HG03095 (cell line): ENCODE measurements at regions not wholly inside any gene's neighbourhood (a gene's known extent, or its start where the extent isn't known, plus 50 kb on each side); places are given as distances from the start of the nearest gene placed in this dataset.

ENCODE experiments used
- ATAC-seq: cut with Tn5 transposase; IDR thresholded peaks from one replicate; pipeline ENCODE4 v1.9.1; 2021; ENCODE audit warnings: moderate library complexity; ENCODE audit not compliant: unreplicated experiment

GRCh38 chrX:39740078-39740477 lies 357.7 kb downstream of the BCOR start:
- ATAC-seq = no peak

DNA sequence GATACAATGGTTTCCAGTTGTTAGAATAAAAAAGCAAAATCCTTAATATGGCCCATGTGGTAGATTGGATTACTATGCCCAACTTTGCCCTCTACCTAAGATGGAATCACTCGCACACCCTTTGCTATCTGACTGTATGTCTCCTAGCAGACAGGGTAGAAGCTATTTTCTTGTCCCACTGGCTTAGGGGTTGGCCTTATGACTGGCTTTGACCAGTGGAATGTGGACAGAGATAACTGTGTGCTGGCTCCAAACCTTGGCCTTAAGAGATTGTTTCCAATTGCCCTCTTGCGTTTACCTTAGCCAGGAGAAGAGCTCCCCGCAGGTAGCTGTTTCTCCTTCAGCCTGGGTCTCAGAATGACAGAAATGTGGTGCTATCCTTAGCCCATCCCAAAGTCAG lies 355.9 kb downstream of the BCOR start:
- ATAC-seq = no peak

DNA sequence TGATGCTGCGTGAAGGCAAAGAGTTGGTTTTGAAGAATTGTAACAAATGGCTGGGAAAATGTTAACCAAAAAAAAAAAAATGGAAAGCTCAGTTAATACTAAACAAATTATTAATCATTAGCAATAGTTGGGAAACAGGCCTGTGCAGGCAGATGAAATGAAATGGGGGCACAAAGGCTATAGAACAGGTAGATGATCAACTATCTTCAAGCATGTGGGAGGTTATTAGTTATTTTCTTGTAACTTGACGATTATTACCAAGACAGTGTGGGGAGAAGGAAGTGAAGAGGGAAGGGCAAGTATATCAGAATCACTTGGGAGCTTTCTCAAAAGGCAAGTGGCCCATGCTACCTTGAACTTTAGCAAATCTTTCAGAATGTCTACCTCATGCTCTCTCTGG lies 351.9 kb downstream of the BCOR start:
- ATAC-seq = no peak

GRCh38 chrX:39749135-39749534 lies 348.6 kb downstream of the BCOR start:
- ATAC-seq = no peak

DNA sequence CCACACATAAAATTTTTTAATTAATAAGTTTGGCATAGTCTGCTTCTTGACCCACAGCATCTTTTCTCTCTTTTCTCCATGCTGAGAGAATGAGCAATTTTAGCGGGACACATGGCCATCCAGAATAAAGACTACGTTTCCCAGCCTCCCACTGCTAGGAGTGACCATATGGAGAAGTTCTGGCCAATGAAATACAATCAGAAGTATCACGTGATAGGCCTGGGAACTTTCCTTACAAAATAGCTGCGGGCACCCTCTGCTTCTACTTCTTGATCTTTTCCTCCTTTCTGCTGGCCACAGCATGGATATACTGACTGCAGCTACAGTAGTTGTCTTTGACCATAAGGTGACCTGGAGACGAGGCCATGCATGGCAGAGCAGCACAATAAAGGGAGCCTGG lies 348.0 kb downstream of the BCOR start:
- no peak for ATAC-seq

DNA sequence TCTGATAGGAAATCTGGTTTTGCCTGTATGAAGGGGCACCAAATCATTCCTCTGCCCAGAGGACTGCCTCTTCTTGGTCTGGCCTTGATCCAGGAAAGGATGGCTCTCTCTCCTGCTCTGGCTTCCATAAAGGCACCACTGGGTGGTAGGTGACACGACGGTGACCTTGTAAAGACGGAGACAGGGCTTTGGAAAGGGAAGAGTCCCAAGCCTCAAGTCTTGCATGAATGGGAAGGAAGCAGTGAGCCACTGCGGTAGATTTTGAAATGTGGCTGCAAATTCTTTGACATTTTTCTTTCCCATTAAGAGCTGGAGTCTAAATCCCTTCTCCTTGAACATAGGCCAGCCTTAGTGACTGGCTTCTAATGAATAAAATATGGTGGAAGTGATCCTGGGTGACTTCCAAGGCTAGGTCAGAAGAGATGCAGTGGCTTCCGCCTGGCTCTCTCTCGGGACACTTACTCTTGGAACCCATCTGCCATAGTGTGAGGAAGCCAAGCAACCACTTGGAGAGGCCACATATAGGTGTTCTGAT lies 347.4 kb downstream of the BCOR start:
- ATAC-seq = no peak

- no peak for ATAC-seq
These were observed 346.9 kb downstream of the BCOR start for GRCh38 chrX:39750848-39751247.

GRCh38 chrX:39752815-39753214 lies 344.9 kb downstream of the BCOR start:
- no peak for ATAC-seq

GRCh38 chrX:39753293-39753996 lies 344.3 kb downstream of the BCOR start:
- ATAC-seq = no peak

DNA sequence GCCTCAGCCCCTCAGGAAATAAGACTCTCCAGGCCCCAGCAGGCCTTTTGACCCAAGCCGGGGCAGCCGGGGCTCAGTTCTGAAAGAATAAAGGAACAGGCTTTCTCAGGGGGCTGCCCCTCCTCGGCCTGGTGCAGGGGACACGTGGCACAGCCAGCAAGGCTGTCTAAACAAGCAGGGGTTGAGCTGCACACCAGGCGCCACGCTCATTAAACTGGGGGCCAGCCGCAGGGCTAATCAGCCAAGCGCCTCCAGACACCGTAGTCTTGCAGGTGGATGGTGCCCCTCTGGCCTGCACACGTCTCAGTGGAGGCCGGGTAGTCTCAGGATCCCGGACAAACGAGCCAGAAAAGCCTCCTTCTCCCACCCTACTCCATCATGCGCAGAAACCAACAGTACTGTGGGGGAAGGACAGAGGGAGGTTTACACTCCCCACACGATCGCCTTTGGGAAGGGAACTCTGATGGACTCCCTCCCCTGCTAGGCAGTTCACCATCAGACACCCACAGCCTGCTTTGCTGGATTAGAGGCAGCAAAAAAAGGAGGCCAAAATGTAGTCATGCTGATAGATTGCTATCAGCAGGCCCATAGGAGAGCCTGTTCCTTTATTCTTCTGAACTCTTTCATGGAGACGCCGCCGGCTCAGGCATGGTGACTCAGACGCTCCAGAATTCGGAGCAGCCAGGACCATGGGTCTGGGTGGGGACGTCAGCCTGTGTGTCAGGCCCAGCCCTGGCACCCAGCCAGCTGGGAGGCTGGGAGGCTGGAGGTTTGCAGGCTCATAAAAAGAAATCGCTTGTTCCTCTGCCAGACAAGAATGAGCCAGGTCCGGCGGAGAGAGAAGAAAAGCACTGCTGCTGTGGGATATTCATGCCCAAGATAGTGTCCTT lies 342.4 kb downstream of the BCOR start:
- ATAC-seq = no peak

DNA sequence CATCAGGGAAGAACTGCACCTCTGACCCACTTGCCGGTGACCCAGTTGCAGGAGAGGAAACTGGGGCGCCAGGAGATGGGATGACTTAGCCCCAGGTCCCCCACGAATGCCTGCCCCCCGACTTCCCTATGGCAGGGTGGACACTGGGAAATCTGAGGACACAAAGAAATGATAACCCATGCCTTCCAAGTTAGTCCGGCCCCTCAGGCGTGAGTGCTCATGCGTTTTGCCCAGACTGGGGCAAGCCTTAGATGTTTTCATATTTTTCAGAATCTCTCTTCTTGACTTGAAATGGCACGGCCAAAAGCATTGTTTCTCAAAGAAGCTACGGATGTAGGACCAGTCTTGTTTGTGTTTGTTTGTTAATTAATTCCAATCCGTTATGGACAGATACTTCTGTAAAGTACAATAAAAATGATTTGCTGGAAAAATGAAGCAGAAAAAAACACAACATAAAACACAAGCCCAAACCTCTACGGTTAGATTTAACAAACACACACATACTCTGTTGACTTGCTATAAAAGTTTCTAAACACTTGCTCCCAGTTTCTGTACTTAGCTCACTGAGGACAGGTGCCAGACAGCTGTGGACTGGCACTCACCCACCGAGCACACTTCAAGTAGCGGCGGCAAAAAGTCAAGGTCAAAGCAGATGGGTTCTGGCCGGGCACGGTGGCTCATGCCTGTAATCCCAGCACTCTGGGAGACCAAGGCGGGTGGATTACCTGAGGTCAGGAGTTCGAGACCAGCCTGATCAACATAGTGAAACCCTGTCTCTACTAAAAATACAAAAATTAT lies 341.5 kb downstream of the BCOR start:
- no peak for ATAC-seq

GRCh38 chrX:39757971-39758370 lies 339.8 kb downstream of the BCOR start:
- no peak for ATAC-seq

DNA sequence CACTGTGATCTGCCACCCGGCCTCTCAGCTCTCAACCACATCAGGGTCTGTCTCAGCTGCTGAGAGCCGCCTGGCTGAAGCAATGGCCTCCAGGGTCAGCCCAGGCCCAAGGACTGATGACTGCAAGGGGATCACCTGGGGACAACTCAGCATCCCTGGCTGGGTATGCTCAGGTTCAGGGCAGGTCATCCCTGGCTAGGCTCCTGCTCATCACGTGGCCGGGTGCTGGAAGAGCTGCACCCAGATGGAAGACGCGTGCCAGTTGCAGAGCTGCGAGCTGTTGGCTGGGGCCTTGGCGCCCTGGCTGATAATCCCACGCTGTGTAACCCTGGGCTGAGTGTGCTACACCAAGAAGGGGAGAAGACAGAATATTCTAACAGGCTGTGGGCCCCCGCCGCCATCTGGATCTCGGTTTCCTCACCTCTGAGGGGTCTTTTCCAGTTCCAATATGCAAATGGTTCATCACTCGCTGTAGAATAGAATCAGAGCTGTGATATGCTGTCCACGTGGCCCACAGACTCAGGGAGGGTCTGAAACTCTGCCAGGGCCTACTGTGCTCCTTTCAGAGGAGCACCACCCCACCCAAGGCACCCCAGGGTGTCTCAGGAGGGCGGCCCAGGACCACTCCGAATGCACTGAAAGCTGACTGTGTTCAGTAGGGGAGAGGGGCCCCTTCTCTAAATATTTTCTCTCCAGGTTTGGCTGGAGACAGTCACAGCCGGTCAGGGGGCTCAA lies 338.8 kb downstream of the BCOR start:
- no peak for ATAC-seq

GRCh38 chrX:39759526-39760224 lies 338.1 kb downstream of the BCOR start:
- no peak for ATAC-seq

GRCh38 chrX:39760930-39761329 lies 336.8 kb downstream of the BCOR start:
- no peak for ATAC-seq

GRCh38 chrX:39762266-39762841 lies 335.4 kb downstream of the BCOR start:
- no peak for ATAC-seq

GRCh38 chrX:39764441-39764914 lies 333.3 kb downstream of the BCOR start:
- no peak for ATAC-seq

DNA sequence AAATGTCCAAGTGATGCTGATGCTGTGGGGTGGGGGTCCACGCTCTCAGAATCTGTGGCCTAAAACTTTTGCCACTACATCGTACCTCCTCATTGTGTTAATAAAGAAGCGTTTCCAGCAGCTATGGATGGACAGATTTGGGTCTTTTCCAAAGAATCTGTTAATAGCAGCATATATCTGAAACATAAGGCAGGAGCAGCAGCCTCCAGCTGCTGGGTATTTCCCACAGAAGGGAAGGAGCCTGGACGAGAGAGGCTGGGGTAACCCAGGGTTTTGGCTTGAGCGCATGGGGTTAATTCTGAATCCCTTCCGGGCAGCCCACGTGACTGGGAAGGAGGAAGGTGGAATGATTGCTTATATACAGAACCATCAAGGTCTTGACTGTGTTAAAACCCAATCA lies 332.4 kb downstream of the BCOR start:
- ATAC-seq = no peak

- no peak for ATAC-seq
These were observed 331.6 kb downstream of the BCOR start for GRCh38 chrX:39766085-39766726.
